ENCODE measurements at regions not wholly inside any gene's neighbourhood (a gene's known extent, or its start where the extent isn't known, plus 50 kb on each side); places are given as distances from the start of the nearest gene placed in this dataset.

GRCh38 chr4:123485601-123486000 is 89.0 kb downstream of the SPRY1 start (continued):
- TF ChIP-seq ATF1 (CRISPR knock-in tag; IDR thresholded peaks at IDR 0.05) (no peak), GABPB1 (CRISPR knock-in tag; IDR thresholded peaks at IDR 0.05) (no peak), MXD4 (CRISPR knock-in tag; IDR thresholded peaks at IDR 0.05; ENCODE audit: borderline replicate concordance) (no peak), AR (CRISPR knock-in tag; IDR thresholded peaks at IDR 0.05) (no peak), USF2 (CRISPR knock-in tag; IDR thresholded peaks at IDR 0.05) (no peak), NR2C2 (CRISPR knock-in tag; IDR thresholded peaks at IDR 0.05) (no peak), AFF4 (CRISPR knock-in tag; IDR thresholded peaks at IDR 0.05; ENCODE audit: borderline replicate concordance) (no peak)

GRCh38 chr4:123488916-123489315 is 92.3 kb downstream of the SPRY1 start:
- DNase-seq (ENCODE audit: low spot score) (no peak), ATAC-seq (no peak)
- Mint-ChIP-seq H3K27ac (no peak overlapping the region), H3K27me3 (ENCODE audit: low read depth) (no peaks in the 10 kb centered on the region), H3K4me3 (no peak overlapping the region), H3K4me1 (peaks cover 5% of the 10 kb centered on the region; the same call in 1 of the 2 replicates), H3K9me3 (peaks cover 6% of the 10 kb centered on the region; the same call in 1 of the 2 replicates), H3K36me3 (no peaks in the 10 kb centered on the region)
- TF ChIP-seq NFYB (CRISPR knock-in tag; conservative IDR thresholded peaks at IDR 0.05; ENCODE audit: low read depth) = peak; percentile 58
- no peak for TF ChIP-seq ESRRA (CRISPR knock-in tag; IDR thresholded peaks at IDR 0.05; ENCODE audit: borderline replicate concordance)
- TF ChIP-seq USF2 (CRISPR knock-in tag; IDR thresholded peaks at IDR 0.05) = 0 out of 2 replicates have a peak, but pooled peaks have one; percentile 20
- CTCF ChIA-PET = interaction anchor here (0.6 to 1.1 kb wide), 2 partner anchors 10 to 18 kb away, joined by 3 read pairs; no protein-coding TSS in a partner anchor
- POLR2A ChIA-PET = no interaction called here

- ATAC-seq (no peak), DNase-seq (ENCODE audit: low spot score) (no peak)
- H3K27ac Mint-ChIP-seq = no peak overlapping the region
- CTCF ChIA-PET = no interaction called here
- H3K36me3 Mint-ChIP-seq = peaks cover 18% of the 10 kb centered on the region
- POLR2A ChIA-PET = no interaction called here
- peaks cover 35% of the 10 kb centered on the region for H3K9me3 Mint-ChIP-seq
- H3K4me1 Mint-ChIP-seq = peaks cover 14% of the 10 kb centered on the region
- no peak overlapping the region for H3K4me3 Mint-ChIP-seq
- no peaks in the 10 kb centered on the region for H3K27me3 Mint-ChIP-seq (ENCODE audit: low read depth)
- TF ChIP-seq JAZF1 (CRISPR knock-in tag; IDR thresholded peaks at IDR 0.05) (no peak), ZNF512 (CRISPR knock-in tag; IDR thresholded peaks at IDR 0.05; ENCODE audit: borderline replicate concordance) (no peak), MAX (CRISPR knock-in tag; IDR thresholded peaks at IDR 0.05) (no peak), MXD4 (CRISPR knock-in tag; IDR thresholded peaks at IDR 0.05; ENCODE audit: borderline replicate concordance) (no peak), FOXK1 (CRISPR knock-in tag; IDR thresholded peaks at IDR 0.05) (no peak), FOXP4 (CRISPR knock-in tag; IDR thresholded peaks at IDR 0.05) (no peak), IRF2 (CRISPR knock-in tag; IDR thresholded peaks at IDR 0.05; ENCODE audit: borderline replicate concordance, low read depth) (no peak)
Measured at GRCh38 chr4:123495530-123495929, 98.9 kb downstream of the SPRY1 start.

Measured in WTC11 (cell line).